ENCODE measurements at regions not wholly inside any gene's neighbourhood (a gene's known extent, or its start where the extent isn't known, plus 50 kb on each side); places are given as distances from the start of the nearest gene placed in this dataset.

DNA sequence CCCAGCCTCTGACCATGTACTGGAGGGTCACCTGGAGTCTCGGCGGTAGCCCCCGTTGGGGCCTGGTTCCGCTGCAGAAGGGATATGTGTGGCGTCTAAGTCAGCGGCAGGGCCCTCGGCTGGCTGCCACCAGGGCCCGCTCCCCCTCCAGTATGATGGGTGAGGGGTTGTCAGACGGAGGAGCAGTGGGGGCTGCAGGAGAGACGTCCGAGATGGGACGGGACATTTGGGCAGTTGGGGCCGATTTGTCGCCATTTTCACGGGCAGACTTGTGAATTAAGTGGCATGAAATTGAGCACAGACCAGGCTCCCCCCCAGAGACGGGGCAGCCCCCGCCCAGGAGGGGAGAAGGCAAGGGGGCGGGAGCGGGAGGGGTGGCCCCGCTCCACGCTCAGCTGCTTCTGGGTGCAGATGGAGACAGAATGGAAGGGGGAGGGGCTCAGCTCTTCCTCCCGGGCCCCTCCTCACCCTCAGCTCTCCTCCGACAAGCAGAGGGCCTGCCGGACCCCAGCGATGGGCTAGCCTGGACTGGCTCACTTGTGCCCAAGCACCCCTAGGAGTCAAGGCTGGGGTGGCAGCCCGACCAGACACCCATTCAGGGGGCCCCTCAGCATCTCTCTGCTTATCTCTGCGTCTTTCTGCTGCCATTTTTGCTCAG, 52.7 kb upstream of the LHX1 start:
- H3K9me3 ChIP-seq: no peaks in the 10 kb centered on the region
- intact Hi-C loops (cut with DNase I, micrococcal nuclease): no loop called here
- TF ChIP-seq, protein P1, sequence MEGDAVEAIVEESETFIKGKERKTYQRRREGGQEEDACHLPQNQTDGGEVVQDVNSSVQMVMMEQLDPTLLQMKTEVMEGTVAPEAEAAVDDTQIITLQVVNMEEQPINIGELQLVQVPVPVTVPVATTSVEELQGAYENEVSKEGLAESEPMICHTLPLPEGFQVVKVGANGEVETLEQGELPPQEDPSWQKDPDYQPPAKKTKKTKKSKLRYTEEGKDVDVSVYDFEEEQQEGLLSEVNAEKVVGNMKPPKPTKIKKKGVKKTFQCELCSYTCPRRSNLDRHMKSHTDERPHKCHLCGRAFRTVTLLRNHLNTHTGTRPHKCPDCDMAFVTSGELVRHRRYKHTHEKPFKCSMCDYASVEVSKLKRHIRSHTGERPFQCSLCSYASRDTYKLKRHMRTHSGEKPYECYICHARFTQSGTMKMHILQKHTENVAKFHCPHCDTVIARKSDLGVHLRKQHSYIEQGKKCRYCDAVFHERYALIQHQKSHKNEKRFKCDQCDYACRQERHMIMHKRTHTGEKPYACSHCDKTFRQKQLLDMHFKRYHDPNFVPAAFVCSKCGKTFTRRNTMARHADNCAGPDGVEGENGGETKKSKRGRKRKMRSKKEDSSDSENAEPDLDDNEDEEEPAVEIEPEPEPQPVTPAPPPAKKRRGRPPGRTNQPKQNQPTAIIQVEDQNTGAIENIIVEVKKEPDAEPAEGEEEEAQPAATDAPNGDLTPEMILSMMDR (IDR thresholded peaks at IDR 0.05): no peak
- DNase-seq: no peak
- ATAC-seq: no peak
- H3K4me1 ChIP-seq (ENCODE audit: low read depth): no peaks in the 10 kb centered on the region
- no peak overlapping the region for H3K4me3 ChIP-seq
- no peaks in the 10 kb centered on the region for H3K36me3 ChIP-seq (ENCODE audit: low read depth)

DNA sequence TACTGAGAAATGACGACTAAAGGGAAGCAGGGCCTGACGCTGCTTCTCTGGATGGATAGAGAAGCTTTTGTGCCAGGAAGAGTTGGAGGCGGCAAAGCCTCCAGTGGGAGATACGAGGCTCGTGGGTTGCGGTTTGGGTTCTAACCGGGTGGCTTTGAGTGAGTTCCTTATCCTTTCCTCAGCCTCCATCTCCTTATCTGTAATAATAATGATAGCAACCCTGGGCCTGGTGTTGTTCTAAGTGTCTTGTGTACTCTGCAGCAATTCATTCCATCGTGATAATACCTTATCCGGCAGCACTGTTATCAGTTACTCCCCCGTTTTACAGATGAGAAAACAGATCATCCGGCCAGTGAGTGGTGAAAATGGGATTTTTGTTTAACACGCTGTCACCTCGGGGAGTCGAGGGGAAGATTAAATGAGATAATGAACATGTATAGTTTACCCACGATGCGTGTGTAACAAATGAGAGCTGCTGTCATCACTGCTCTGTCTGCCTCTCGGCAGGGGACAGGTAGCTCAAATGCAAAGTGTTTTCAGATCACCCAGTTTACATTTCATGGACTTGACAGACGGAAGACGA, 52.0 kb upstream of the LHX1 start:
- Histone ChIP-seq H3K4me3 (no peak overlapping the region), H3K36me3 (ENCODE audit: low read depth) (no peaks in the 10 kb centered on the region), H3K9me3 (no peaks in the 10 kb centered on the region), H3K4me1 (ENCODE audit: low read depth) (no peaks in the 10 kb centered on the region)
- no peak for DNase-seq
- TF ChIP-seq, protein P1 (IDR thresholded peaks at IDR 0.05): no peak
- intact Hi-C loops (cut with DNase I, micrococcal nuclease): no loop called here
- no peak for ATAC-seq

DNA sequence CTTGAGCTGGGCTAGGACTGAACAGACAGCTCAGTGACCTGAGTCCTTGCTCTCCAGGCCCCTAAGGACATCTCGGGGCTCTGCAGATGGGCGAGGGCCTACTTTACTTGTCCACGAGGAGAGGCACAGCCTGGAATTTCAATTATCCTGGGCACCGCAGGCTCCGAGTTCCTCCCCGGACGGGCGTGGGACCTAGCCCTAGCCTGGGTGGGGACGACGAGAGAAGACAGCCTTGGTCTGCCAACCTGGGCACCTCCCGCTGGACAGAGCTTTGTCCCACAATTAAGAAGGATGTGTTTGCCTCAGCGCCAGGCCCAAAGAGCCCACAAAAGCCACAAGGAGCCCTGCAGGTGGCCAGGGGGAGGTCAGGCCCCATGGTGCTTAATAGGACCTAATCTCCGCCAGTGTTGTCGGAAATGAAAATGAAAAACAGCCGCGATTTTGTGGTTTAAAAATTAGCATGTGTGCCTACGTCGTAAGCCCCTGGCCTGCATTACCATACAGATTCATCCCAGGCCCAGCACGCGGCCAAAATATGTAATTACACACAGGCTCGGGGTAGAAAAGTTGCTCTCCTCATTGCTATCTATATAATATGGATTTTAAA, 51.4 kb upstream of the LHX1 start:
- no peak overlapping the region for H3K4me3 ChIP-seq
- TF ChIP-seq, protein P1 (IDR thresholded peaks at IDR 0.05): no peak
- no peaks in the 10 kb centered on the region for H3K4me1 ChIP-seq (ENCODE audit: low read depth)
- H3K36me3 ChIP-seq (ENCODE audit: low read depth): no peaks in the 10 kb centered on the region
- DNase-seq: no peak
- no peak for ATAC-seq
- intact Hi-C loops (cut with DNase I, micrococcal nuclease): no loop called here
- no peaks in the 10 kb centered on the region for H3K9me3 ChIP-seq
